ENCODE measurements at regions not wholly inside any gene's neighbourhood (a gene's known extent, or its start where the extent isn't known, plus 50 kb on each side); places are given as distances from the start of the nearest gene placed in this dataset.

DNA sequence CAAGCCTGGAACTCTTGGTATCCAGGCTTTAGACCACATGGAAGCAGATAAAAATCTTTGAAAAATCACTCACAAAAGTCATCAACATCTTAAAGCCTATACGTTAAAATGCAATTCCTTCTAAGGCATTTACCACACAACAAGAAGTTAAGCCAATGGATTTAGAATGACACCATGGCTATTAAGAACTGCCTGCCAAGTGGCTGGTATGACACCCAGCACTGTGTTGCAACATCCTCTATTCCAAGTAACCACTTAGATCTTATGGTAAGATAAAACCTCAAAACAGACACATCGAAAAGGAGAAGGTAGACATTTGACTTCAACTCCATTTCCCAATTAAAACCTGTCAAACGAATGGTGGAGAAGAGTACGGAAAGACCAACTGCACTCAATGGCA, 344.2 kb upstream of the SLC30A5 start:
- TF ChIP-seq, protein P1, sequence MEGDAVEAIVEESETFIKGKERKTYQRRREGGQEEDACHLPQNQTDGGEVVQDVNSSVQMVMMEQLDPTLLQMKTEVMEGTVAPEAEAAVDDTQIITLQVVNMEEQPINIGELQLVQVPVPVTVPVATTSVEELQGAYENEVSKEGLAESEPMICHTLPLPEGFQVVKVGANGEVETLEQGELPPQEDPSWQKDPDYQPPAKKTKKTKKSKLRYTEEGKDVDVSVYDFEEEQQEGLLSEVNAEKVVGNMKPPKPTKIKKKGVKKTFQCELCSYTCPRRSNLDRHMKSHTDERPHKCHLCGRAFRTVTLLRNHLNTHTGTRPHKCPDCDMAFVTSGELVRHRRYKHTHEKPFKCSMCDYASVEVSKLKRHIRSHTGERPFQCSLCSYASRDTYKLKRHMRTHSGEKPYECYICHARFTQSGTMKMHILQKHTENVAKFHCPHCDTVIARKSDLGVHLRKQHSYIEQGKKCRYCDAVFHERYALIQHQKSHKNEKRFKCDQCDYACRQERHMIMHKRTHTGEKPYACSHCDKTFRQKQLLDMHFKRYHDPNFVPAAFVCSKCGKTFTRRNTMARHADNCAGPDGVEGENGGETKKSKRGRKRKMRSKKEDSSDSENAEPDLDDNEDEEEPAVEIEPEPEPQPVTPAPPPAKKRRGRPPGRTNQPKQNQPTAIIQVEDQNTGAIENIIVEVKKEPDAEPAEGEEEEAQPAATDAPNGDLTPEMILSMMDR (IDR thresholded peaks at IDR 0.05): no peak
- ATAC-seq (ENCODE audit: low FRiP score): no peak
- no peak for DNase-seq (ENCODE audit: low spot score)

DNA sequence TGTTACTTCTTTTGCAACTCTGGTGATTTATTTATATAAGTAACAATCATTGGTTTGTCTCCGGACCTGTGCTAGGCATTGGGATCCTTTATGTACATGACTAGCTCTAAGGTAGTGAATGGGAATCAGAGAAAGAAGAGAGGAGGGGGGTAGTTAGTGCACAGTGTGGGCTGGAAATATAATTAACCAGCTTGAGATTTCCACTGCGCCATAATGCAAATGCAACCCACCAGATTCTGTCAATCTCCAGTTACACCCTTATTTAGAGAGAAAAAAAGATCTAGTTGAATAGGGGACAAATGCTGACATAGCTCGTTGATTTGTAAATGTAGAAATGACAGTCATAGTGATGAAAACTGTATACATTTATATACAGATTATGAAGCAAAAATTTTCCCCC, 342.2 kb upstream of the SLC30A5 start:
- DNase-seq (ENCODE audit: low spot score) (no peak), ATAC-seq (ENCODE audit: low FRiP score) (no peak)
- TF ChIP-seq, protein P1 (IDR thresholded peaks at IDR 0.05): no peak

DNA sequence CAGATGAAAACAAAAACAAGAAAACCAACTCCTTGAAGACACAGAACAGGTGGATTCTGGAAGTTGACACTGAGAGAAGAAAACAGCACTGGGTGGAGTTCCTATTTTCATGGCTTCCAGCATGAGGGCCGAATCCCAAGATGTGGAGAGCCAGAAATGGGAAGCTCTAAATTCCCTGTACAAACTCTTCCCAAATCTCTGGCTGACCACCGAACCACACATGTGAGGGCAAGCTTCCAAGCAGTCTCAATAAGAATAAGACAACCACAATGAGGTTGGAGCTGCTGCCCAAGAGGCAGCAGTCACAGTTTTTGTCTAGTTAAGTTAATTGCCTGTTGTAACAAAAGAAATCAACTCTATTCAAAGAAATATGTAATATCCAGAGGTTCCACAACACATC, 339.3 kb upstream of the SLC30A5 start:
- TF ChIP-seq, protein P1 (IDR thresholded peaks at IDR 0.05): no peak
- ATAC-seq (ENCODE audit: low FRiP score): no peak
- no peak for DNase-seq (ENCODE audit: low spot score)

DNA sequence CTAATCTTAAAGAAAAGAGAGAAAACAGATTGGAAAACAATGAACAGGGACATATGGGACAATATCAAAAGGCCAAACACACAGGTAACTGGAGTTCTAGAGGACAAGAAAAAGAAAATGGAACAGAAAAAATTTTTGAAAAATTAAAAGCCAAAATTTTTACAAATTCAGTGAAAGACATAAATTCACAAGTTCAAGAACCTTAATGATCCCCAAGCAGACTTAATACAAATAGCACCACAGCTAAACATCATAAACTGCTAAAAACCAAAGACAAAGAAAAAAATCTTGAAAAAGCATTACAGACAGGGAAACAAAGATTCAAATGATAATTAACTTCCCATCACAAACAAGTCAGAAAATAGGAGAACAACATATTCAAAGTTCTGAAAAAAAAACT, 338.5 kb upstream of the SLC30A5 start:
- ATAC-seq (ENCODE audit: low FRiP score): no peak
- TF ChIP-seq, protein P1 (IDR thresholded peaks at IDR 0.05): no peak
- no peak for DNase-seq (ENCODE audit: low spot score)

DNA sequence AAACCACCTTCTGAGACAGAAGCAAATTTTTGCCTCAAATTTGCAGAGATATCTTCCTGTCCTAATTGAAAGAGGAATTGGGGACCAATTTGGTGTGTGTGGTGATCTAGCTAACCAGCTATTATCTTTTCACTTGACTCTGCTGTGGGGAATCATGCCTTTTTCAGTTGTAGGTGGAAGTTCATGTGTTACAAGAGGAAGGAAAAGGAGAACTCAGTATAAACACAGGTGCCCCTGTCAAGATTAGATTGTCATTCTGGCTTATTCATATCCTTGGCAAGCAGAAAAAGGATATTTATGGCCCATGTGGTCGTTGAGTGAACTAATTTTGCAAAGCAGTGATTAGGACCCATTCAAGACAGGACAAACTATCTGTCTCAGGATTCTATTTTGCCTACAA, 336.8 kb upstream of the SLC30A5 start:
- no peak for ATAC-seq (ENCODE audit: low FRiP score)
- no peak for DNase-seq (ENCODE audit: low spot score)
- TF ChIP-seq, protein P1 (IDR thresholded peaks at IDR 0.05): no peak

- no peak for ATAC-seq (ENCODE audit: low FRiP score)
- TF ChIP-seq, protein P1 (IDR thresholded peaks at IDR 0.05): no peak
- no peak for DNase-seq (ENCODE audit: low spot score)
Observed at GRCh38 chr5:68757626-68758212, 336.1 kb upstream of the SLC30A5 start.

- ATAC-seq (ENCODE audit: low FRiP score): no peak
- TF ChIP-seq, protein P1 (IDR thresholded peaks at IDR 0.05): no peak
- DNase-seq (ENCODE audit: low spot score): no peak
Observed at GRCh38 chr5:68759593-68759992, 334.2 kb upstream of the SLC30A5 start.

Data from omental fat pad (tissue), 3 donors.